ENCODE measurements at regions not wholly inside any gene's neighbourhood (a gene's known extent, or its start where the extent isn't known, plus 50 kb on each side); places are given as distances from the start of the nearest gene placed in this dataset.

- DNase-seq, result peak; percentile 83
These were observed 108.7 kb downstream of the EN1 start for GRCh38 chr2:118738524-118739308.

- DNase-seq, result peak; percentile 4
These were observed 109.3 kb downstream of the EN1 start for GRCh38 chr2:118738106-118738505.

- DNase-seq, result peak; percentile 22
These were observed 109.8 kb downstream of the EN1 start for GRCh38 chr2:118737684-118738083.

- DNase-seq, result no peak
These were observed 115.0 kb downstream of the EN1 start for GRCh38 chr2:118732432-118732831.

GRCh38 chr2:118731413-118731812 lies 116.0 kb downstream of the EN1 start:
- DNase-seq, result no peak

GRCh38 chr2:118730405-118730804 lies 117.0 kb downstream of the EN1 start:
- no peak for DNase-seq

GRCh38 chr2:118729760-118730159 lies 117.7 kb downstream of the EN1 start:
- no peak for DNase-seq

- DNase-seq, result no peak
These were observed 118.5 kb downstream of the EN1 start for GRCh38 chr2:118728984-118729383.

GRCh38 chr2:118726821-118727220 lies 120.6 kb downstream of the EN1 start:
- no peak for DNase-seq

GRCh38 chr2:118723394-118723793 lies 124.1 kb downstream of the EN1 start:
- DNase-seq, result no peak

GRCh38 chr2:118722976-118723375 lies 124.5 kb downstream of the EN1 start:
- DNase-seq, result no peak

GRCh38 chr2:118721817-118722551 lies 125.5 kb downstream of the EN1 start:
- no peak for DNase-seq

- no peak for DNase-seq
These were observed 126.6 kb downstream of the EN1 start for GRCh38 chr2:118720866-118721265.

GRCh38 chr2:118718921-118719320 lies 128.5 kb downstream of the EN1 start:
- no peak for DNase-seq

- DNase-seq, result no peak
These were observed 131.3 kb downstream of the EN1 start for GRCh38 chr2:118716102-118716501.

GRCh38 chr2:118714118-118714517 lies 133.3 kb downstream of the EN1 start:
- no peak for DNase-seq

GRCh38 chr2:118711603-118712002 lies 135.8 kb downstream of the EN1 start:
- no peak for DNase-seq

GRCh38 chr2:118710481-118710880 lies 137.0 kb downstream of the EN1 start:
- DNase-seq, result no peak

- DNase-seq, result no peak
These were observed 137.7 kb downstream of the EN1 start for GRCh38 chr2:118709786-118710185.

GRCh38 chr2:118706844-118707243 lies 140.6 kb downstream of the EN1 start:
- DNase-seq, result no peak

GRCh38 chr2:118706371-118706770 lies 141.1 kb downstream of the EN1 start:
- DNase-seq, result no peak

GRCh38 chr2:118705032-118705431 lies 142.4 kb downstream of the EN1 start:
- DNase-seq, result no peak

- no peak for DNase-seq
These were observed 147.8 kb downstream of the EN1 start for GRCh38 chr2:118699447-118700175.

GRCh38 chr2:118698564-118698963 lies 148.9 kb downstream of the EN1 start:
- no peak for DNase-seq
